Esophagus (tissue), 2 donors: ENCODE measurements at regions not wholly inside any gene's neighbourhood (a gene's known extent, or its start where the extent isn't known, plus 50 kb on each side); places are given as distances from the start of the nearest gene placed in this dataset.

Experiments
- H3K27ac ChIP-seq, 2 donors: one replicate each; pipeline ENCODE4 v1.5.1; 2013; ENCODE audit warnings: low read depth in 2 of 2, mild to moderate bottlenecking in 2 of 2, inconsistent platforms in 1 of 2, low read length in 1 of 2, moderate library complexity in 1 of 2
- H3K27me3 ChIP-seq, 2 donors: one replicate each; pipeline ENCODE4 v1.6.1; 2013; ENCODE audit warnings: low read length in 2 of 2, control low read depth in 1 of 2, mild to moderate bottlenecking in 1 of 2; ENCODE audit not compliant: insufficient read depth in 2 of 2, control insufficient read depth in 1 of 2
- H3K36me3 ChIP-seq, 2 donors: one replicate each; pipeline ENCODE4 v1.6.1; 2013; ENCODE audit warnings: low read length in 1 of 2; ENCODE audit not compliant: control insufficient read depth in 2 of 2, insufficient read depth in 2 of 2
- H3K4me1 ChIP-seq, 2 donors: one replicate each; pipeline ENCODE4 v1.6.1; 2013; ENCODE audit warnings: low read length in 1 of 2; ENCODE audit not compliant: control insufficient read depth in 2 of 2, insufficient read depth in 2 of 2
- H3K4me3 ChIP-seq, 2 donors: one replicate each; pipeline ENCODE4 v1.5.1; 2013; ENCODE audit warnings: low read length in 2 of 2, mild to moderate bottlenecking in 2 of 2, low read depth in 1 of 2, moderate library complexity in 1 of 2
- H3K9me3 ChIP-seq, 2 donors: one replicate each; pipeline ENCODE4 v1.6.1; 2013; ENCODE audit warnings: mild to moderate bottlenecking in 2 of 2, low read depth in 1 of 2, low read length in 1 of 2, moderate library complexity in 1 of 2; ENCODE audit not compliant: control insufficient read depth in 2 of 2, insufficient read depth in 1 of 2
- WGBS, 2 donors: extraction: QIAGEN DNeasy Blood & Tissue Kit; methylation state at CpG; one replicate each; pipeline ENCODE4 v1.1.7; 2013; 5-methylcytosine and 5-hydroxymethylcytosine counted together
- donor health status: healthy with polysubstance abuse.
- donor health status: Bipolar disorder and iron deficiency.

DNA sequence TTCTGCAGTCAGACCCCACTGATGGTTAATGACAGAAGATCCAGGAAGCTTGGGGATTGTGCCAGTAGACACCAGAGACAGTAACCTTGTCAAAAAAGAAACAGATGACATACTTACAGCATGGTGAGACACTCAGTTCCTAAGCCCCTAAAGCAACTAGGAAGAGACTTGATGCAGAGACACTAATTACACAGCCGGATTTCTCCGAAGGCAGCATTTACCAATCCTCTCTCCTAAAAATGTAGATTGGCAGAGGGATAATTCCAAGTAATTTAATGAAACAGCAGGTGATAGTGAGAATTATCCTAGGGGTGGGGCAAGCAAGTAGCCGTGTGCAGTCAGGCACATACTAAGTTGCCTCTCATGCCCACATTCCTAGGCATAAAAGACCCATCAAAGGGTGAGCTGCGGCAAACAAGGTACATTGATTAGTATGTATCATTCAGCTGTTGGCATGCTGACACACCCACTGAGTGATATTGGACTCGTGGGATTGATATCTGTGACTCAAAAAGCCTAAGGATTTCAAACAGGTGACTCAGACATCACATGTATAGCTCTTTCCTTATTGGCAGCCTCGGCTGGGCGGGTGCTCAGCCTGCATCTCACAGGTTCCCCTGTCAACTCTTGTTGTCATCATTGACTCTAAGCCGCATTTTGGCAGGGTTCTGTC, 296.7 kb upstream of the ATP5MC3 start:
- no peak overlapping the region for H3K4me3 ChIP-seq
- no peak overlapping the region for H3K27ac ChIP-seq
- no peaks in the 10 kb centered on the region for H3K27me3 ChIP-seq
- H3K36me3 ChIP-seq, result no peaks in the 10 kb centered on the region
- no peaks in the 10 kb centered on the region for H3K4me1 ChIP-seq
- no peaks in the 10 kb centered on the region for H3K9me3 ChIP-seq
- 66 to 74% methylated on average over 8 of the region's 8 CpGs for WGBS, 2 donors

DNA sequence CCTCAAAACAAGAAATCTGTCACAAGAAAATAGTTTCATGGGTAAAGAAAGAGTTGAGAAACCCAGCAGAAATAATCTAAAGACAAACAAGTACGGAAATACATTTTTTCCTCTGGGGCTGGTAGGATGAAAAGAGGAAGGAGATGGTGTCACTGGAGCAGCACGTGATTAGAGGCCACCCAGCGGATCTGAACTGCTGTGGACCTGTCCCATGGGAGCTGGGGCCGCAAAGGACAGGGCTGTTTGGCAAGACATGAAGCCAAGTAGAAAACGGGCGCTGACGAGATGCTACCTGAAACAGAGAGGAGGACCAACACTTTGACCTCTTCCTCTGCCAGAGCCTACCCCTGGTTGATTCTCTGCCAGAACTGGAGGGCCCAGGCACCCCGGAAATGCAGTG, 295.4 kb upstream of the ATP5MC3 start:
- no peak overlapping the region for H3K27ac ChIP-seq
- WGBS, 2 donors, result 84 to 87% methylated on average over 8 of the region's 8 CpGs
- H3K9me3 ChIP-seq, result no peaks in the 10 kb centered on the region
- H3K4me1 ChIP-seq, result no peaks in the 10 kb centered on the region
- no peaks in the 10 kb centered on the region for H3K36me3 ChIP-seq
- no peak overlapping the region for H3K4me3 ChIP-seq
- no peaks in the 10 kb centered on the region for H3K27me3 ChIP-seq

DNA sequence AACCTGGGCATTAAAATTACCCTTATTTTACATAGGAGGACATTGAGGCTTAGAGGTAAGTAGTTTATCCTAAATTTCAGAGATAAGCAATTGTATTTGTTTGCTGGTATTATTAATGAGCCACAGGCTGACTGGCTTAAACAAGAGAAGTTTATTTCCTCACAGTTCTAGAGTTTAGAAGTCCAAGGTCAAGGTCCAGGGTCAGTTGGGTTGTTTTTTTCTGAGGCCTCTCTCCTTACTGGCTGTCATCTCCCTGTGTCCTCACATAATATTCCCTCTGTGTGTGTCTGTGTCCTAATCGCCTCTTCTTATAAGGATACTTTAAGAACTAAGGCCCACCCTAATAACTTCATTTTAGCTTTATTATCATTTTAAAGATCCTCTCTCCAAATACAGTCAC, 294.9 kb upstream of the ATP5MC3 start:
- Histone ChIP-seq H3K4me3 (no peak overlapping the region), H3K27me3 (no peaks in the 10 kb centered on the region), H3K27ac (no peak overlapping the region), H3K36me3 (no peaks in the 10 kb centered on the region), H3K4me1 (no peaks in the 10 kb centered on the region), H3K9me3 (no peaks in the 10 kb centered on the region)
- WGBS, 2 donors, result 90% methylated on average over 1 of the region's 1 CpG

DNA sequence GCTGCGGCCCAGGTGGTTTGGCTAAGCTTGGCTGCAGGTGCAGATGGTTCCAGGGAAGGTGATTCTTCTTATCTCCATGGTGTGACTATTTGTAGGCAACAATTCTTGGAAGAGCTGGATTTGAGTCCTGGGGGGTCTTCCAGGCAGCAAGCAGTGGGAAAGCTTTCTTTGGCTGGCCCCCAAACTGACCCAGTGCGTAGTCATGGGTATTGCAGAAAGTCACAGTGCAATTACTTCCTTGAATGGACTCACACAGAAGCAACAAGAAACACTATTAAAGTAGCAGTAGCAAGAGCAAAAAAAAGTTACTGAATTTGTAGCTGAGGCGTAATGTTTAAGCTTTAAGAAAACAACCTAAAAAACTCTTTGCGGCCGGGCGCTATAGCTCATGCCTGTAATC, 293.6 kb upstream of the ATP5MC3 start:
- Histone ChIP-seq H3K27ac (no peak overlapping the region), H3K9me3 (no peaks in the 10 kb centered on the region), H3K4me3 (no peak overlapping the region), H3K27me3 (no peaks in the 10 kb centered on the region), H3K36me3 (no peaks in the 10 kb centered on the region), H3K4me1 (no peaks in the 10 kb centered on the region)
- 94% methylated on average over 6 of the region's 6 CpGs for WGBS, 2 donors

DNA sequence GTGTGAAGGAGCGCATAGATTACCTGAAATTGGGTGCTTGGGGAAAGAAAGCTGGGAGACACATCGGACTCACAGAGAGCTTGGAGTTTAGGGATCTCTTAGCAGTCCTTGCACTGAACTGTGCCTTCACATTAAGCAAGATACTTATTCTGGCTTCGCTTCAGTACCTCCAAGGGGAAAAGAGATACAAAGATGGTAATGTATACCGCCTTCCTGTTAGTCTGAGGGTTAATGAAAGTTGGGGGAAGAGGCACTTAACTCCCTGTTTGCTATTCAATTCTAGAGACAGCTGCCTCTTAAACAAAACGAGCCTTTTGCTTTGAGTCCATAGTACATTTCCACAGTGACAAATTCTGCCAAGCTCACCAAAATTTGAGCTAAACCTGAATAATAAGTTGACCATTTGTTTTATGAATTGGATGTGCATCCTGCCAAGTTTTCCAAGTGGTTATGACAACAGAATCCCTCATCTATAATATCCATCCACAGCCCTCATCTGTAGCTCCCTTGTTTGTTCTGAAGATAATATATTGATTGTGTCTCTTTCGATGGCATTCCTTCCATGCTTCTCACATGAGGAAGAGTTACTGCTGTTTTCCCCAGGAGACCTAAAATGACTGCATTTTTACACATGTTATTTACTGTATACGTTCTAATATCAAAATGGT, 287.1 kb upstream of the ATP5MC3 start:
- Histone ChIP-seq H3K9me3 (no peaks in the 10 kb centered on the region), H3K27me3 (no peaks in the 10 kb centered on the region), H3K4me3 (no peak overlapping the region), H3K36me3 (no peaks in the 10 kb centered on the region), H3K4me1 (no peaks in the 10 kb centered on the region), H3K27ac (no peak overlapping the region)
- WGBS, 2 donors, result 69 to 78% methylated on average over 7 of the region's 7 CpGs

DNA sequence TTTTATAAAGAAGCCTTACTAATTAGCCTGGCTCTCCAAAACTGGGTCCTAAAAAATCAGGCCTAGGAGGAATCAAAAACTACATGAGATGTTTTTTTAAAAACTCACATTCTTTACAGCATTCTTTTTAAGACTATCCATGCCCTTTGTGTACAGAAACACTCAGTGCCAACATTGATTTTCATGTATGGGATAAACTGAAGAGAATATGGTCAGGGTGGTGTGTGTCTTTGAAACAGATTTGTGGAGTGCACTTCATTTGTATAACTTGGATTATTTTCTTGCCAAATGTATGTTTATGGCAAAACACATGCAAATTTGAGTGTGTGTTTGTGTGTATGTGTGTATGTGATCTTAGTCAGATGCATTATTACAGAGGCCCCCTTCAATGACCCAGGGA, 283.6 kb upstream of the ATP5MC3 start:
- Histone ChIP-seq H3K27ac (no peak overlapping the region), H3K4me3 (no peak overlapping the region), H3K4me1 (no peaks in the 10 kb centered on the region), H3K27me3 (no peaks in the 10 kb centered on the region), H3K9me3 (peaks cover 0 to 2% of the 10 kb centered on the region in 2 donors), H3K36me3 (no peaks in the 10 kb centered on the region)

DNA sequence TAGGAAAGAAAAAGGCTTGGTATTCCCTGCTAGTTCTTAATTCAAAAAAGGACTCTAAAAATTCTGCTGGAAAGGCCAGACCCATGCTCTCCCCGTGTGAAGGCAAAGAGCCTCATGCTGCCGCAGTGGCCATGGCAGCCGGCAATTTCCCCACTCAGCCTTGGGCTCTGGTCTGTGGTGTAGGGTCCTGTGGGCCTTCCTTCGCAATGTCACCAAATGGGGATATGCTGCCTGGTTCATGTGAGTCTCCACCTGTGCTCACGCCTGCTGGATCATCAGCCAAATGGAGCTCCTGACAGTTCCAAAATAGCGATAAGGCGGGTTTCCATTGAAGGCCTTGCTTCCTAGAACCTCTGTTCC, 282.8 kb upstream of the ATP5MC3 start:
- Histone ChIP-seq H3K4me1 (no peaks in the 10 kb centered on the region), H3K36me3 (no peaks in the 10 kb centered on the region), H3K27ac (no peak overlapping the region), H3K9me3 (peaks cover 0 to 2% of the 10 kb centered on the region in 2 donors), H3K27me3 (no peaks in the 10 kb centered on the region), H3K4me3 (no peak overlapping the region)
- 91 to 93% methylated on average over 7 of the region's 7 CpGs for WGBS, 2 donors

DNA sequence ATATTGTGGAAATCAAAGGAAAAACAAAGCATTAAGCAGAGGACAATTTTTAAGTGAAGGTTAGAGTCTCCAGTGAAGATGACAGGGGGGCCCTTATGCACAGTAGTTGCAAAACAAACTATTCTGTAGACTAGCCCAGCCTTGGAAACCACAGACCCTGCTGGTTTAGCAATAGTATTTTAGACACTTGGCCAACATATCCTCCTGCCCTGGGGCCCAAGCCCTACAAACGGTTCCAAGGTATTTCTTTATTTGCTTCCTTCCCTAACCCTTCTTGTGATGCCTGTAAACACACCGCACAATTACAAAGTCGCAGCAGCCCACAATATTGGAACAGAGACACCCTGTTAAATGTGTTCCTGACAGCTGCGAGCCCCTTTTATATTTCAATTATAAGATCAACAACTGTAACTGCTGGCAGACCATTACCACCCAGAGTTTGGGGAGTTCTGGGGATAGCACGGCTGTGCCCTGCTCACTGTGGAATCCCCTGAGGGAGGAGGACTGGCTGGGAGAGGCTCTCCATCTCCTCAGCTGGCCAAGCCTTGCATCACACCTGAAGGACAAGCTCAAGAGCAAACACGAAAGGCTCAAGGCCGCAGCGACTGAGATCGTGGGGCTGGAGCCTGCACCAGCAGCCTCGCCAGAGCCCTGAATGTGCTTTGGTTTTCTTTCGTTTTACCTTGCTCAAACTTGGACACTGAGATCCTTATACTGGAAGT, 282.2 kb upstream of the ATP5MC3 start:
- H3K36me3 ChIP-seq, result no peaks in the 10 kb centered on the region
- no peaks in the 10 kb centered on the region for H3K4me1 ChIP-seq
- WGBS, 2 donors, result 71 to 81% methylated on average over 11 of the region's 11 CpGs
- peaks cover 0 to 2% of the 10 kb centered on the region in 2 donors for H3K9me3 ChIP-seq
- H3K4me3 ChIP-seq, result no peak overlapping the region
- no peak overlapping the region for H3K27ac ChIP-seq
- no peaks in the 10 kb centered on the region for H3K27me3 ChIP-seq

DNA sequence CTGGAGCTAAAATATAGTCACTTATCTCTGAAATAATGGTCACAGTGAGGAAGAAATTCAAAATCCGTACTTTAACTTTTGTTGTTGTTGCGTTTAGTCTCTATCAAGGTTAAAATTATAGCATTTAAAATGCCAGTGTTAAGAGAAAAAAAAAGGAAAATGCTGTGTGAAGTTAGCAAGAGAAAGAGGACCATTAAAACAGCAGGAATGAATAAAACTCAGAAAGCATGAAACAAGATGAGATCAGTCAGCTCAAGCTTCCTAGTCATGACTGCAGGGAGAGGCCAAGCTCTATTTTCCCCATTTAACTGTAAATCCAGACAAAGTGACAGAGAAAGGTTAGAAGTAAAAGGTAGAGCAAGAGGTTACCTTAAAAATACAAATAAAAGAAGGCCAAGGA, 281.7 kb upstream of the ATP5MC3 start:
- H3K9me3 ChIP-seq, result peaks cover 0 to 2% of the 10 kb centered on the region in 2 donors
- no peaks in the 10 kb centered on the region for H3K36me3 ChIP-seq
- no peak overlapping the region for H3K27ac ChIP-seq
- WGBS, 2 donors, result 84 to 91% methylated on average over 2 of the region's 2 CpGs
- no peaks in the 10 kb centered on the region for H3K4me1 ChIP-seq
- no peak overlapping the region for H3K4me3 ChIP-seq
- H3K27me3 ChIP-seq, result no peaks in the 10 kb centered on the region

DNA sequence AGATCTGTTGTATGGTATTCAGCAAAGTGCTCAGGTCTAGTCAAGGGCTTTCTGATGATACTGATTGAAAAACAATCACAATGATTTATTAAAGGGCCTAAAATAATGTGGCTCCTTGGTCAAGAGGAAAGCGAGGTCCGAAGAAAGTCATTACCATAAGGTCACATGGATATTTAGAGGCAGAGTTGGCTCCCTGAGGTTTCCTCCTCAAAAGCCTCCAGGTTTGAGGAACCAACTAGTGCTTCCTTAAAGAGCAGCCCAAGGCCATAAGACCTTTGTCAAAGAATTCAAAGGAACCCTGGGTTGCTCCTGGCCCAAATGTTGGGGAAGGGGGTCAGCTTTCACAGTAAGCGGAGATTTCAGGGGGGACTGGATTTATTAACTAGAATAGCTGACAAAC, 280.7 kb upstream of the ATP5MC3 start:
- Histone ChIP-seq H3K36me3 (no peaks in the 10 kb centered on the region), H3K27ac (no peak overlapping the region), H3K4me3 (no peak overlapping the region), H3K9me3 (peaks cover 0 to 2% of the 10 kb centered on the region in 2 donors), H3K4me1 (no peaks in the 10 kb centered on the region), H3K27me3 (no peaks in the 10 kb centered on the region)
- WGBS, 2 donors, result 92 to 94% methylated on average over 3 of the region's 3 CpGs
